ENCODE measurements at regions not wholly inside any gene's neighbourhood (a gene's known extent, or its start where the extent isn't known, plus 50 kb on each side); places are given as distances from the start of the nearest gene placed in this dataset.

DNA sequence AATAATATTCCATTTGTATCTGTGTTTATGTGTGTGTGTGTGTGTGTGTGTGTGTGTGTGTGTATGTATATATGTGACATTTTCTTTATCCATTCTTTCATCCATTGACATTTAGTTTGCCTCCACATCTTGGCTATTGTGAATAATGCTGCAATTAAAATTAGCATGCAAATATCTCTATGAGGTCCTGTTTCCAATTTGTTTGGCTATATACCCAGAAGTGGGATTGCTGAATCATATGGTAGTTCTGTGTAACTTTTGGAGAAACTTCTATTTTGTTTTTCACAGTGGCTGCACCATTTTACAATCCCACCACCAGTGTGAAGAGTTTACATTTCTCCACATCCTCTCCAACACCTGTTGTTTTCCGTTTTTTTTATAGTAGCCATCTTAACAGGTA lies 53.1 kb downstream of the CH25H start:
- no peak for DNase-seq (ENCODE audit: low spot score)

DNA sequence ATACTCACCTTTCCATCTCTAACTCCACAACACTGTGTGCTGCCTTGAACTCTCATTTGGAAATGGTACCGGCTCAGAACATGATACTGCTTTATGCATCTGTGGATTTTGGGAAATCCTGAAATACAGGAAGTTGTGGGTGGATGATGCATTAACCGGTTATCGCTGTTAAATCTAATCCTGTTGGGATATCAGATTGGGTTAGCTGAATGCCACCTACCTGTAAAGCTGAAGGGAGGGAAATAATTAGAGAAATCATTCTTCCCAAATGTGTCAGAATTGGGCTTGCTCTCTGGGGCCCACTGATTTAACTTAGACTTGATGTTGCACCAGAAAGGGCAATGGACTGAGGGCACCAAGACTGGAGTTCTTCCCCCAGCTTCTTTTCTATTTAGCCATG lies 54.0 kb downstream of the CH25H start:
- no peak for DNase-seq (ENCODE audit: low spot score)

DNA sequence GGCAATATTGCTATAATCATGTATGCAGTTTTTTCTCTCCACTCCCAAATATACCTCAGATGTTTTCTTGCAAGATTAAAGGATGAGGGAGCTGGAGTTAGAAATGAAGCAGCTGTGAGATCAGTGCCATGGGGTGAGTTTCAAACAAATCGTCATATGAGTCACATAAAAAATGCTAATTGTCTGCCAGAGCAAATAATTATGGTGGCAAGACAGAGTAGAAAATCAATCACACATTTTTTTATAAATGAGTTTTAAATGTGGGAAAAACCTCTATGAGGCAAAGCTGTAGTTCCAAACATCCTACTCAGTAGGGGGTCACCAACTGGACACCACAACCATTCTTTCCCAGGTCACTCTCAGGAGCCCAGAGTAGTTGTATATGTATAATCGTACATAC lies 55.3 kb downstream of the CH25H start:
- no peak for DNase-seq (ENCODE audit: low spot score)

DNA sequence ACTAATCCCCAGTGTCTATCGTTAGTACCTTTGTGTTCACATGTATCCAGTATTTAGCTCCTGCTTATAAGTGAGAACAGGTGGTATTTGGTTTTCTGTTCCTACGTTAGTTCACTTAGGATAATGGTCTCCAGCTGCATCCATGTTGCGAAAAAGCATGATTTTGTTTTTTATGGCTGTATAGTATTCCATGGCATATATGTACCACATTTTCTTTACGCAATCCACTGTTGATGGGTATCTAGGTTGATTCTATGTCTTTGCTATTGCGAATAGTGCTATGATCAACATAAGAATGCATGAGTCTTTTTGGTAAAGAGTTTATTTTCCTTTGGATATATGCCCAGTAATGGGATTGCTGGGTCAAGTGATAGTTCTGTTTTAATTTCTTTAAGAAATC lies 59.1 kb downstream of the CH25H start:
- no peak for DNase-seq (ENCODE audit: low spot score)

GRCh38 chr10:89147256-89147655 lies 59.9 kb downstream of the CH25H start:
- DNase-seq (ENCODE audit: low spot score) = no peak

- DNase-seq (ENCODE audit: low spot score) = no peak
Measured at GRCh38 chr10:89144836-89145235, 62.3 kb downstream of the CH25H start.

GRCh38 chr10:89142590-89142989 lies 64.5 kb downstream of the CH25H start:
- DNase-seq (ENCODE audit: low spot score) = no peak

DNA sequence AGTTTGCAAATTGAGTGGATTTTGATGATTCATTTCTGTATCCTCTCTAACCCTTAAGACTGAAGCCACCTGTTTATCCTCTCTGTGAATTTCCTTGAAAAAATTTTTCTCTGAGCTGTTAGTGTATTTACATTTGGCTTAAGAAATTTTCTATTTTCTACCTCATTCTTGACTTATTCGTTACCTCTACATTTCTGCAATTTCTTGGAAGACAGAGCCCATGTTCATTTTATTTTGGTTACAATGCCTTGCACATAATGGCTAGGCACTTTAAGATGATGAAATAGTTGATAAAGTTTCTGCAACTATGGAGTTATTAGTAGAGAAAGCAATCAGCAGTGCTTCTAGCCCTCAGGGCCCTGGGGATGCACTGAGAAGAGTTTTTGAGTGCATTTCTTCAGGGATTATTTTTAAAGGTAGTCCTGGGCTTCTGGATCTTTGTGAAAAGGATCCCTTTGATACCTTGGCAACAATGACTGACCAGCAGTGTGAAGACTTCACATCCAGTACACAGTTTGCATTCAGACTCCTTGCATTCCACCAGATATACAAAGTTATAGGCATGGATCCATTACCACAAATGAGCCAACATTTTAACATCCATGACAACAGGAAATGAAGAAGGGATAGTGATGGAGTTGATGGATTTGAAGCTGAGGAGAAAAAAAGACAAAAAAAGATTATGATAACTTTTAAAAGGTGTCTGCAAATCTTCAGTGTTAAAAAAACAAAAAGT lies 68.2 kb downstream of the CH25H start:
- no peak for DNase-seq (ENCODE audit: low spot score)

- DNase-seq (ENCODE audit: low spot score) = no peak
Measured at GRCh38 chr10:89134963-89135362, 72.2 kb downstream of the CH25H start.

DNA sequence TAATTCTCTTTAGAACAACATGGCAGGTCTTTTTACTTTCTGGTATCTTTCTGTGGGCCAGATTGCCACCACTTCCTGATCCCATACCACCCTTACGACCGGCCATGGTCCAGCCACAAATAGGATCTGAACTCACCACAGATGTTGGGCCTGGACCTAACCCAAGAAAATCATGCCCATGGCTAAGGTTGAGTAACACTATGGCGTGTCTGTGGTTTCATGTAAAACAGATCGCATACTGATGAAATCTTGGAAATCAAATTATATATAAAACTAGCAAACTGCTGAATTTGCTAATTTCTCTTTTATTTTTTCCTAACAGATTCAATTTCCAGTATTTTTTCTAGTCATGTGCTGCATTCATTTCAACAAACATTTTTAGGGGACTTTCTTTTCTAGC lies 77.2 kb downstream of the CH25H start:
- DNase-seq (ENCODE audit: low spot score) = no peak

DNA sequence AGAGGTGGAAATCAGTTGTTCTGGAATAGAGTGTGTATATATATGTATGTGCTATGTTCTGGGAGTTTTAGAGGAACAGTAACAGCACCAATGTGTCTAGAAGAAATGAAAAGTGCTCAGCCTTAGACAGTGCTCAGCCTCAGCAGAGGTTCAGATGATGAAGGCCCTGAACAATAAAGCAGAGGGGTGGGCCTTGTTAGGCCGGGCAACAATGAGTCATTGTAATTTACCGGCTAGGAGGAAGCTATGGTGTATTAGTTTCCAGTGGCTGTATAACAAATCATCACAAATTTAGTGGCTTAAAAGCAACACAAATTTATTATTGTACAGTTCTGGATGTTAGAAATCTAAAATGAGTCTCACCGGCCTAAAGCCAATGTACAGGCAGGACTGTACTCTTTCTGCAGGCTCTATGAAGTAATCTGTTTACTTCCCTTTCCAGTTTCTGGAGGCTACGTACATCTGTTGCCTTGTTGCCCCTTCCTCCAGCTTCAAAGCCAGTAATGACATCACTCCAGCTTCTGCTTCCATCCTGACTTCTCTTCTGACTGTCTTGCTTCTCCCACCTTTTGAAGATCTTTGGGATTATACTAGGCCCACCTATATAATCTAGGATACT lies 84.6 kb downstream of the CH25H start:
- DNase-seq (ENCODE audit: low spot score) = no peak

GRCh38 chr10:89121764-89122020 lies 85.4 kb downstream of the CH25H start:
- no peak for DNase-seq (ENCODE audit: low spot score)

- DNase-seq (ENCODE audit: low spot score) = no peak
Measured at GRCh38 chr10:89120931-89121763, 86.0 kb downstream of the CH25H start.

- no peak for DNase-seq (ENCODE audit: low spot score)
Measured at GRCh38 chr10:89119651-89120050, 87.5 kb downstream of the CH25H start.

- no peak for DNase-seq (ENCODE audit: low spot score)
Measured at GRCh38 chr10:89118091-89118490, 89.0 kb downstream of the CH25H start.

DNA sequence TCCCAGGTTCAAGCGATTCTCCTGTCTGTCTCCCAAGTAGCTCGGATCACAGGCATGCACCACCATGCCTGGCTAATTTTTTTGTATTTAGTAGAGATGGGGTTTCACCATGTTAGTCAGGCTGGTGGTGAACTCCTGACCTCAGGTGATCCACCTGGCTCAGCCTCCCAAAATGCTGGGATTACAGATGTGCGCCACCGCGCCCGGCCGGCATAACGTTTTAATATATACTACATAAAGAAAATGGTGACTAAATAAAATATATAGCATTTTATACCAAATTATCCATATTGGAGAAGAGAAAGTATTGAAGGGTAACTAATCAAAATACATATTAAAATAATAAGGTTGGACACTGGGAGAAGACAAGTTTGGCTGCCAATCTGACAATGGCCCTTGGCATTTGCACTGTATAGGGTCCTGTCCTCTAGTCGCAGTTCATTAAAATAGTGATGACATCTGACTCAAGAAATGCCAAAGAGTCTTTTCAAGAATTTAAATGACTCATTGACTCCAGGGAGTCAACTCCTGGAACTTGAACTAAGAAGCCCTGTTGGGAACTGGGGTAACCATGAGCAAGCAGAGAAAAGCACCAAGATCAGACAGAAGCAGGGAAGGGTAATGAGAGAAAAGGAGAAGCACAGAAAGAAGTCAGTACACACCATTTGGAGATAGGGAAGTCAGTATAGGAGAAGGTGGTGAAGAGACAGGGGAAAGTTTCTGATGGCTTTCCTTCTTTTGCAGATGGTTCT lies 91.1 kb downstream of the CH25H start:
- DNase-seq (ENCODE audit: low spot score) = peak; percentile 33

DNA sequence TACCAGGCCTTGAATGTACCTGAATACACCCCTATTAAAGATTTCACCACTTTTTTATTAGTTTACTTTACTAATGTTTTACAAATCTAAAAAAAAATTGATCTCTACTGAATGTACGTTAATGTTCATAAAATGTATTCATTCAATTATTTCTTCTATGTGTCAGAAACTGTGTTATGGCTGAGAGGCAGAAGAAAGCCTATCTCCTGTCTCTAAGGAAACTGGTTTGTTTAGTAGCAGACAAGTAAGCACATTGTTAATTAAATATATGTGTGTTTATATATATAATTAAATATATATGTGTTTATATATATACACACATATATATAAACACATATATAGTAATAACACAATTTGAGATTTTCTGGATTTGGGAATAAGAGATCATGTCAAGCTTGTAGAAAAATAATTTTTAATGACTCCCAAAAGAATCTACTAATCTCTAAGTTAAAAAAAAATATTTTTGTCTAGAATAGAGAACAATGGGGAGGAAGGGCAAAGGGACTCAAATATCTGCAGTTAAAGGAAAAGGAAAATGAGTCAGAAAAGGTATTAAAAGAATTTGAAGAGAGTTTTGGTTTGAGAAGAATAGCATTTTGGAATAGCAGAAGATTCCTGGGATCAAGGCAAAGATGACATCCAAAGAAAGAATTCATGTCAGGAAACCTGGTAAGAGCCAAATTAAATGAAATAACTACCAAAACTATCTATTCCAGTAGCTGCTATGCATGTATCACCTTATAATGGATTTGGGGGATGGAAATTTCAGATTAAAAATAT lies 92.1 kb downstream of the CH25H start:
- no peak for DNase-seq (ENCODE audit: low spot score)

DNA sequence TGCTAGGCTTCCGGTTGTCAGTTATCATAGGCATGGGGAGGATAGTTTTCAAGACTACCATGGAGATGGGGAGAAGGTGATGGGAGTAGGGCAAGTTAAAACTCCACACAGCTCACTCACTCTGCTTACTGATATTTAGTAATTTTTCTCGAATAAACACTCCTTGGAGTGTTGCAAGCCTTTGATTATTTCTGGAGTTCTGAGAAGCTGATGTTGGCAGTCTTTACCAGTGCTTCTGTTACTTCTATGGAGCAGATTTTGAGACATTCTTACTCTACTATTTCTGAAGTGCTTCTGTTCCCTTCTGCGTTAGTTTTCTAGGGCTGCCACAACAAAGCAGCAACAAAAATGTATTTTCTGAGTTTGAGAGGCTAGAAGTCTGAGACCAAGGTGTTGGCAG lies 104.4 kb downstream of the CH25H start:
- DNase-seq (ENCODE audit: low spot score) = no peak

DNA sequence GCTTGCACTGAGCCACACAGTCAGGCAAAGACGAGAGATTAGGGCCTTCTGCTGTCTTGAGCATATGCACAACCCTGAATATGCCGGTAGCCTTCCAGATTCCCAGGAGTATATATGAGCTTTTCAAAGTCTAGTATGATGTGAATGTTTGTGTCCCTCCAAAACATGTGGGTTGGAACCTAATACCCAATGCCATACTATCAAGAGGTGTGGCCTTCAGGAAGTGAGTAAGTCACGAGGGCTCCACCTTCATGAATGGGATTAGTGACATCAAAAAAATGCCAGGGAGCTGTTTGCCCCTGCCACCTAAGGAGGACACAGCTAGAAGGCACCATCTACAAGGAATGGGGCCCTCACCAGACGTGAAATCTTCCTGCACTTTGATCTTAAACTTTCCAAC lies 105.2 kb downstream of the CH25H start:
- no peak for DNase-seq (ENCODE audit: low spot score)

- peak; percentile 7 for DNase-seq (ENCODE audit: low spot score)
Measured at GRCh38 chr10:89100680-89101079, 106.4 kb downstream of the CH25H start.

DNA sequence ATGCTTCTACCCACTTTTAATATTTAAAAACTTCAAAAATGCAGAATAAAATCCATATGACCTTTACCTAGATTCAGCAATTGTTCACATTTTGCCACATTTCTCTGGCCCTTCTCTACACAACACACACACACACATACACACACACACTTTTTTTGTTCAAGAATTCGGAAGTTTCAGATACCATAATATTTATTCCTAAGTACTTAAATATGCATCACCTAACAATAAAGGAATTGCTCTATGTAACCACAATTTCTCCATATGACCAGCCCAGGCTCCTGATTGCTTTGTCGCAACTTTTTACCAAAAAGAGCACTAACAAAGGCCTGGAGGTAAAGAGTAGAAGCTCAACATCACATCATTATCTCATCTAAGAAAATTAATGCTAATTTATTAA lies 106.6 kb downstream of the FAS start:
- DNase-seq (ENCODE audit: low spot score) = no peak

All from COLO829 (cell line).